GM13977 (cell line): ENCODE measurements at regions not wholly inside any gene's neighbourhood (a gene's known extent, or its start where the extent isn't known, plus 50 kb on each side); places are given as distances from the start of the nearest gene placed in this dataset.

Experiments
- DNase-seq: peaks from one replicate; pipeline ENCODE4 v3.0.0; 2012; ENCODE audit warnings: low spot score
- in situ Hi-C: fragments of 300-500 bp; cut with MboI; formaldehyde crosslinking; loops from one replicate; pipeline ENCODE4 v1.12.0; 2022; ENCODE audit warnings: low sequenced_read_pairs, low pct_unique_long_range_greater_than_20kb, mixed read lengths, inconsistent platforms; ENCODE audit not compliant: unreplicated experiment
- TF ChIP-seq, protein P1 (sequence below): IDR thresholded peaks from 2 replicates; pipeline ENCODE4 v1.5.1; 2012; ENCODE audit warnings: mild to moderate bottlenecking, control low read depth; ENCODE audit not compliant: insufficient read depth; ENCODE audit errors: extremely low read depth, missing control alignments

DNA sequence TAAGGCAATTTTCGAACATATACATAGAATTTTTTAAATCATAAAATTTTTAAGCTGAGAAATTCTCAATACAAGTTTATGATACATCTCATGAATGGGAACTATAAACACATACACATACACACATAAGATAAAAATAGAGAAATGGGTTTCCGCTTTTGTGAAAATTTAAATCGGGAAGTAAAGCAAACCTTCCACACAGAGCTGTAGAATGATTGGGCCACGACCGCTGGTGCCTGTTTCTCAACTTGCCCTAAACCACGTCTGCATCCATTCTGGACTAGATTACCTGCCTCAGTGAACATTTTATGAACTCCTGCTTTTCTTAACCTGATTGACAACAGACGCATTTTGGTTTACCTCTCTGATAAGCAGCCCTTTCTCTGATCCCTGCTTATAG, 264.4 kb downstream of the SKAP2 start:
- no peak for DNase-seq
- TF ChIP-seq, protein P1, sequence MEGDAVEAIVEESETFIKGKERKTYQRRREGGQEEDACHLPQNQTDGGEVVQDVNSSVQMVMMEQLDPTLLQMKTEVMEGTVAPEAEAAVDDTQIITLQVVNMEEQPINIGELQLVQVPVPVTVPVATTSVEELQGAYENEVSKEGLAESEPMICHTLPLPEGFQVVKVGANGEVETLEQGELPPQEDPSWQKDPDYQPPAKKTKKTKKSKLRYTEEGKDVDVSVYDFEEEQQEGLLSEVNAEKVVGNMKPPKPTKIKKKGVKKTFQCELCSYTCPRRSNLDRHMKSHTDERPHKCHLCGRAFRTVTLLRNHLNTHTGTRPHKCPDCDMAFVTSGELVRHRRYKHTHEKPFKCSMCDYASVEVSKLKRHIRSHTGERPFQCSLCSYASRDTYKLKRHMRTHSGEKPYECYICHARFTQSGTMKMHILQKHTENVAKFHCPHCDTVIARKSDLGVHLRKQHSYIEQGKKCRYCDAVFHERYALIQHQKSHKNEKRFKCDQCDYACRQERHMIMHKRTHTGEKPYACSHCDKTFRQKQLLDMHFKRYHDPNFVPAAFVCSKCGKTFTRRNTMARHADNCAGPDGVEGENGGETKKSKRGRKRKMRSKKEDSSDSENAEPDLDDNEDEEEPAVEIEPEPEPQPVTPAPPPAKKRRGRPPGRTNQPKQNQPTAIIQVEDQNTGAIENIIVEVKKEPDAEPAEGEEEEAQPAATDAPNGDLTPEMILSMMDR: no peak
- in situ Hi-C loops: no loop called here

DNA sequence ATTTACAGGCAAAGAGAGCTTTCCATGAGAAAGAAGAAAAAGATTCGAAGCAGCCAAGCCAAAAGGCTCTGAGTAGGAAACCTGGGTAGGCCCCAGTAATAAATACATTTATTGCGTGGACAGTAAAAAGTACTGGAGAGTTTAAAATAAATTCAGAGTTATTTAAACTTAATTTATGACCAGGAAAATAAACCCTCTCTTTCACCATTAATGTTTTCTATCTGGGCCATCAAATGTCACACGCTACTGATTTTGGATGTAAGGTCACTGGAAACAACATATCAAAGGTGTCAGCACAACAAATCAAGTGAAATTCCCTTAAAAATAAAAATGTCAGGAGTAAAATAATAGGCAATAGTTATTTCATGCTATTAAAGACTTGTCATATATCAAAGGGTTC, 264.0 kb downstream of the SKAP2 start:
- in situ Hi-C loops: no loop called here
- DNase-seq: no peak
- TF ChIP-seq, protein P1: no peak

DNA sequence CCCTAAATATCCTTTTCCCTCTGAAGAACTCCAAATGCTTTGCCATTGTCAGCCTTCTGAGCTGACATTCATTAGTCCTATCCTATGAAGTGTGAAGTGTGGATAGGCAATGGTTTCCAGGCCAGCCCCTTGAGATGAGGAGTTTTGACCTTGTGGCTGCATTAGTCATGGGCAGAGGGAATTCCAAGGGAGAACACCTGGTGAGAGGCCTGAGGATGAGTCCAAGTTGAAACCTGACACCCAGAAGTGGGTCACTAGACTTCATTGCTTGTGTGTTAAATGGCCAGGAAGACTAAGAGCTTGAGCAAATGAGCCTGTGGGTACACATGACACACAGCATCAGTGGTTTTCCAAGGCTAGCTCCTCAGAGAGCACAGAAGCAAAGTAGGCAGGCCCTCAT, 260.8 kb downstream of the SKAP2 start:
- TF ChIP-seq, protein P1: no peak
- in situ Hi-C loops: no loop called here
- DNase-seq: no peak

DNA sequence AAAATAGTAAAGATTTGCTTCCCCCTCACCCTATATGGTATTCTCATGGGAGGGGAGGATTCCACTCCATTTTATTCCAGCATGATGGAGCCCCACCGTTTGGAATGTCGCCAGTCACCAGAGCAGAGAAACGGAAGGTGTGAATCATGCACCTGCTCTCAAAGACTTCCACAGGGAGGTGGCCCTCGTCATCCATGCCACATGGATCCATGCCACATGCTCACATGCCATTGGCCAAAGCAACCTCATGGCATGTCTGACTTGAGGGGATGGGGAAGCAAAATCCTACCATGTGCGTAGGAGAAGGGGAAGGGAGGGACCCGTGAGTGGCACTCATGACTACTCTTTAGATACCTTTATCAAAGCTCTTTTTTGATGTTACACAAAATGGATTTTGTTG, 256.0 kb downstream of the SKAP2 start:
- DNase-seq: no peak
- in situ Hi-C loops: no loop called here
- TF ChIP-seq, protein P1: no peak

DNA sequence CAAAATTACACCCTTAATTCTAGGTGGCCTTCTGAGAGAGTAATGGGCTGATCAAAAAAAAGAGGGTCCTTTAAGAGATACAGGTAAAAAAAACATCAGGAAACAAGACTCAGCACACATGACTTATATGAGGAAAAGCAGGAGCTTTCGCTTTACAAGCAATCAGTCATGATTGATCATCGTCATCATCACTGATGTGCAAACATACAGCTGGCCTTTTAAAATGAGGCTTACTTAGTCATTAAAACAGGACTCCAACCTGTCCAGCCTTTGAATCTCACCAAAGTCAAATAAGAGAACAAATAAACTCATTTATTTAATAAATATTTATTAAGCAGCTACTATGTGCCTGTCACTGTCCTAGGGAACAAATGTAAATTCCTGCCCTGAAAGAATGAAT, 255.3 kb downstream of the SKAP2 start:
- in situ Hi-C loops: no loop called here
- TF ChIP-seq, protein P1: no peak
- no peak for DNase-seq

DNA sequence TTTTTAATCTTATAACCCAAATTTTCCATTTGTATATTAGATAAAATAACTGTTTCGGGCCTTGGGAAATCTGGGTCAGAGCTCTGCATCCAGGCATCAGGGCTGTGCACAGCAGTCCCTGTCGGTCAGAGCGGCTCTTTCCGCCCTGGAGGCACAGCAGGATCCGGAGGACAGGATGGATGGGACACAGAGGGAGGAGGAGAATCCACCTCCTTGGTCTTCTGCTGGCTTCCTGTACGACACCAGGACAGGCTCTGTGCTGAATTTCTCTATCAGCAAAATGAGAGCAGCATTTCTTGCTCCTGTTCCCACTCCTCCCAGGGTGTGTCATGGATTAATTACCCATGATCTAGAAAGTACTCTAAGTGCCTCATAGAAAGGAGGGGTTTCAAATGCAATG, 254.9 kb downstream of the SKAP2 start:
- in situ Hi-C loops: no loop called here
- TF ChIP-seq, protein P1: no peak

DNA sequence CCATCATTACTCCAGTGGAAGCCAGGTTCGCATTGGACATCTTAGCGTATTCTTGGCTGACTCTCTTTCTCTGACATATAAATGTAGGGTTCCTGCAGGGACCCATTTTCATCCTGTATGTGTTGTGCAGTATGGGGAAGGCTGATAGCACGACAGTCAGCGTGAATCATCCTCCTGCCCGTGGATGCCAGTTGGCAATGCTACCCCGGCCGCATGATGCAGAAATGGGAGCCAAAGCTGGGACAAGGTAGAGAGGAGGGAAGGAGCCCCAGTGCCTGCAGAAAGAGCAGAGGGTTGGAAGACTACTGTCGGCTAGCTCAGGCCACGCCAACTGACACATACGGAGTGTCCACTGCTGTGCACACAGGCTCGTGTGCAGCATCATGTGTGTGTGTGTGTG, 251.6 kb downstream of the SKAP2 start:
- no peak for DNase-seq
- TF ChIP-seq, protein P1: no peak
- in situ Hi-C loops: no loop called here

More for the DNA sequence above, 254.9 kb downstream of the SKAP2 start:
- DNase-seq: no peak
